GM19238 (cell line): ENCODE measurements at regions not wholly inside any gene's neighbourhood (a gene's known extent, or its start where the extent isn't known, plus 50 kb on each side); places are given as distances from the start of the nearest gene placed in this dataset.

Experiments used
- DNase-seq: peaks from one replicate; pipeline ENCODE4 v3.0.0; 2011; ENCODE audit warnings: low spot score; ENCODE audit not compliant: insufficient read length

- DNase-seq = no peak
These were observed 185.9 kb upstream of the GATB start for GRCh38 chr4:151946718-151947117.

- no peak for DNase-seq
These were observed 182.2 kb upstream of the GATB start for GRCh38 chr4:151942971-151943370.

- DNase-seq = no peak
These were observed 180.3 kb upstream of the GATB start for GRCh38 chr4:151940926-151941617.

- DNase-seq = no peak
These were observed 179.5 kb upstream of the GATB start for GRCh38 chr4:151940291-151940690.

GRCh38 chr4:151939670-151940069 lies 178.9 kb upstream of the GATB start:
- no peak for DNase-seq

GRCh38 chr4:151935411-151935810 lies 174.6 kb upstream of the GATB start:
- no peak for DNase-seq

GRCh38 chr4:151934766-151935165 lies 174.0 kb upstream of the GATB start:
- DNase-seq = no peak

GRCh38 chr4:151933122-151933827 lies 172.5 kb upstream of the GATB start:
- DNase-seq = no peak

GRCh38 chr4:151931563-151931962 lies 170.8 kb upstream of the GATB start:
- DNase-seq = no peak

- no peak for DNase-seq
These were observed 169.6 kb upstream of the GATB start for GRCh38 chr4:151930372-151930771.

- no peak for DNase-seq
These were observed 167.3 kb upstream of the GATB start for GRCh38 chr4:151928112-151928511.

GRCh38 chr4:151922811-151923210 lies 162.0 kb upstream of the GATB start:
- DNase-seq = no peak

GRCh38 chr4:151922306-151922705 lies 161.5 kb upstream of the GATB start:
- DNase-seq = no peak

- DNase-seq = no peak
These were observed 161.0 kb upstream of the GATB start for GRCh38 chr4:151921811-151922210.

- no peak for DNase-seq
These were observed 160.6 kb upstream of the GATB start for GRCh38 chr4:151921386-151921785.

GRCh38 chr4:151917145-151917734 lies 156.4 kb upstream of the GATB start:
- DNase-seq = no peak

- DNase-seq = no peak
These were observed 151.8 kb upstream of the GATB start for GRCh38 chr4:151912632-151913031.

- no peak for DNase-seq
These were observed 151.2 kb upstream of the GATB start for GRCh38 chr4:151911970-151912369.

- DNase-seq = no peak
These were observed 148.1 kb upstream of the GATB start for GRCh38 chr4:151908734-151909497.

- DNase-seq = no peak
These were observed 147.4 kb upstream of the GATB start for GRCh38 chr4:151908201-151908600.

- no peak for DNase-seq
These were observed 145.6 kb upstream of the GATB start for GRCh38 chr4:151906438-151906837.

- peak; percentile 33 for DNase-seq
These were observed 144.4 kb upstream of the GATB start for GRCh38 chr4:151905197-151905596.
